DMS114 treated with DMSO at 0.1 percent for 48 hours (cell line): ENCODE measurements at regions not wholly inside any gene's neighbourhood (a gene's known extent, or its start where the extent isn't known, plus 50 kb on each side); places are given as distances from the start of the nearest gene placed in this dataset.

Source experiments
- DNase-seq: peaks from one replicate; lab custom pipeline; 2025; ENCODE audit not compliant: unreplicated experiment; lab: John Stamatoyannopoulos, UW

GRCh38 chr1:201764579-201764978, 64.4 kb upstream of the IPO9 start:
- DNase-seq, result no peak

- no peak for DNase-seq
These were observed 62.7 kb upstream of the IPO9 start for GRCh38 chr1:201766131-201766866.

- DNase-seq, result no peak
These were observed 61.6 kb upstream of the IPO9 start for GRCh38 chr1:201767339-201767738.

GRCh38 chr1:201769072-201769471, 59.9 kb upstream of the IPO9 start:
- no peak for DNase-seq

- no peak for DNase-seq
These were observed 59.0 kb upstream of the IPO9 start for GRCh38 chr1:201769966-201770365.

- DNase-seq, result no peak
These were observed 57.5 kb upstream of the IPO9 start for GRCh38 chr1:201771466-201771865.

GRCh38 chr1:201772178-201772577, 56.8 kb upstream of the IPO9 start:
- no peak for DNase-seq

- no peak for DNase-seq
These were observed 55.2 kb upstream of the IPO9 start for GRCh38 chr1:201773764-201774163.

- DNase-seq, result no peak
These were observed 54.6 kb upstream of the IPO9 start for GRCh38 chr1:201774224-201774982.

- DNase-seq, result no peak
These were observed 54.0 kb upstream of the IPO9 start for GRCh38 chr1:201774983-201775344.

GRCh38 chr1:201775380-201775779, 53.6 kb upstream of the IPO9 start:
- DNase-seq, result no peak

- DNase-seq, result no peak
These were observed 50.5 kb upstream of the IPO9 start for GRCh38 chr1:201778279-201779065.
